IPS DF 4.7 (cell line): ENCODE measurements at regions not wholly inside any gene's neighbourhood (a gene's known extent, or its start where the extent isn't known, plus 50 kb on each side); places are given as distances from the start of the nearest gene placed in this dataset.
"Not testable (repeated sequence)": the region's sequence is repeated elsewhere in the genome, so short reads cannot be mapped to it uniquely, and the experiment has no call there.

Source experiments
- DNase-seq: peaks from one replicate; pipeline ENCODE4 v3.0.0-alpha.2; 2013; ENCODE audit warnings: low spot score; ENCODE audit errors: extremely low read depth

GRCh38 chr1:99535470-99536164 is 110.3 kb upstream of the PALMD start:
- no peak for DNase-seq

GRCh38 chr1:99537886-99538617 is 107.9 kb upstream of the PALMD start:
- no peak for DNase-seq

DNA sequence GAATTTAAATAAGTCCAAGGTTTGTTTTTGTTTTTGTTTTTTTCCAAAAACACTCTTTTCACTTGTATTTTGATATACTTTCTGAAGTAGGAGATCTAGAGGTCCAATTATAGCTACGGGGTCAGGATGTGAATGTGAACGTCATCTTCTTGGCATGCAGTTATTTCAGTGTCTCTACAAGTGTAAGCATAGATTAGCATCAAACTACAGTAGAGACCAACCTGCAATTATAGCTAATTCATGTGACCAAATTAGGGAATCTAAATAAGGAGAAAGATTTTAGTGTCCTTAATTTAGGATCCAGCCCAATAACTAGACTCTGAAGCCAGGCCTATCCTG is 107.3 kb upstream of the PALMD start:
- DNase-seq = no peak

GRCh38 chr1:99539131-99539530 is 106.8 kb upstream of the PALMD start:
- no peak for DNase-seq

DNA sequence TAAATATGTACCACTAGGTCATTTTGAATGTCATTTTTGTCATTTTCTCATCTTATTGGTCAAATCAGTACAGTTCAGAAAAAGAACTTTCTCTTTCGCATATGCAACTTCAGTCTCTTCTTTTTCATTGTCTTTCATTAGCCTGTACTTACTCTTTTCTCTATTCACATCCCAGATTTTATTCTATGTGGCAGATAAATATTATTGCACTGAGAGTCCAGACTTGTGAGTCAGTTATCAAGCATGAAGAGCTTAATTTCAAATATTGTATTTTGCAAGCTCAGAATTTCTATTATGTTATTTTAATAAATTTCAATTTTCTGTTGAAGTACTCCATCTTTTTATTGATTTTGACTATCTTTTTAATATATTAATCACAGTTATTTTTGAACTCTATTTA is 105.2 kb upstream of the PALMD start:
- DNase-seq = no peak

GRCh38 chr1:99544328-99544727 is 101.6 kb upstream of the PALMD start:
- DNase-seq = no peak

DNA sequence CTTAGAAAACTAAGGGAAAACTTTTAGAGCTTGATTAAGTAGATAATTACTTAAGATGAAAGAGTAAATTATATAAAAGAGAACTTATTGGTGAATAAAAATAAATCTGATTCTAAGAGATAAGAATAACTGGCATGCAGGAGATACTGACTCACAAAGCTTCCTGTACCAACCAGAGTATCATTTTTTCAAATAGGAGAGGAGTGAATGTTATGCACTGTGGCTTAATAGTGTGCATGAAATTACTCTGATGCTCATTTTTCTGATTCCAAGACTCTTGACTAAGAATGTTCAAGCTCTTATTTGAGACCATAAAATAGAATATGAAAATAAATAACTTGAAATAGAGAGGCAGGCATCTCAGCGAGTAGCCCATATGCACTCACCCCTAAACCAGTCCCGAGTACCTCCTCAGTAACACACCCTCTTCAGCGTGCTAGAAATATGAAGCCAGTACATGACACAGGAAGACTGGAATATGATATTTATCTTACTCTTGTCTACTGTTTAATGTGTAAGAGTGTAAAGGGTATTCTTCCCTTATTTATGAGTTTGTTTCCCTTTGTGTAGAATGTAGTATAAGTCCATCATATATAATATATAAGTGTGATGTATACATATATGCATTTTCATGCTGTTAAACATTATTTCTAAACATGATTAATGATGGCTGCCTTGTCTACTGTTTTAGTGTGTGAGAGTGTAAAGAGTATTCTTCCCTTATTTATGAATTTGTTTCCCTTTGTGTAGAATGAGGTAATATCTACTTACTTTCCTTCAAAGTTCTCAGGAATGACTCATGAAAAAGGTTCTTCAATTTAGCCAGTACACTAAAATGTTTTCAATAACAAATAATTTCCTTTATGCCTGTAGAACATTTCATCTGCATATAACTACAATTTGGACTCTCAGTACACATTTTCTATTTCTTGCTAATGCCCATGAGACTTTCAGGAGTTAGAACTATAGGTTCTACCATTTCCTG is 99.2 kb upstream of the PALMD start:
- no peak for DNase-seq

DNA sequence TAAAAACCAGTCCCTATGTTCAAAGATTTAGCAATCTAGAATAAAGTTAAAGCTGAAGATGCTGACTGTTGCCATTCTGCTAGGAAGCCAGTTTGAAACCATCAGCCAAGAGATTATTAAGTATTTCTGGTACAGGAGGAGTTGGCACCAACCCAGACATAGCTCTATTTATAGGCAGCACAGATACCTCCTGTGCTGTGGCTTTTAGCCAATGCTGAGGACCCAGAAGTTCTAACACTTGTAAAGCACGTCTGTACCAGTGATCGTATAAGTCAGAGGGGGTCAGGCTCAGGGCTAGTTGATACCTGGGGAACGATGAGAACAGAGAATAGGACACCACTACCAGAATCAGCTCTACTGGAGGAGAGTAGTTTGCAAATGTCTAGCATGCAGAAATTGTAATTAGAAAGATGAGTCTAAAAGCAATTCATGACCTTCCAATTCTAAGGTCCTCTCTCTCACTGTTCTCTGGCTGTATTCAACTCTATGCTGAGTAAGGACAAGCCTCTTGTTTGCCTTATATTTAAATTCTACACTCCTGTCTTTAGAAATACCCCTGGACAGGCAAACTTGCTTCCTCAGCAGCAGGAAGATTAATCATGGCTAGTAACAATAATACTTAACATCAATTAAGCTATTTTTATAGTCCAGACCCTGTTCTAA is 96.8 kb upstream of the PALMD start:
- no peak for DNase-seq

DNA sequence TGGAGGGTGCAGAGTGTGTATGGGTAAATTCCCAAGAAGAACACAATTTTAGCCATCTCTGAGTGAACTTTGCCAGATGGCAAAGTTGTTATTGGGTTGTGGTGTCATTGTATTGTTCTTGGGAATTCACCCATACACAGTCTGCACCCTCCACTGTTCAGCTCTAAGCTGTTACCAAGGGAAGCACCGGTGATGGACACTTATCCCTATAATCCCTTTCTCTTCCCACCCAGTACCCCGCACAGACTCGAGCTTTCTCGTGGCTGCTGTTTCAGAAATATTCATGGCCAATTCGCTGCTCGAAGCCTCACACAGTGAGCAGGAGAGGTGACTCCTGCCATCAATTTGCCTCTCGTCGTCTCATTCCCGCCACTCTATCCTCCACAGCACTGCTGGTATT is 95.7 kb upstream of the PALMD start:
- no peak for DNase-seq

DNA sequence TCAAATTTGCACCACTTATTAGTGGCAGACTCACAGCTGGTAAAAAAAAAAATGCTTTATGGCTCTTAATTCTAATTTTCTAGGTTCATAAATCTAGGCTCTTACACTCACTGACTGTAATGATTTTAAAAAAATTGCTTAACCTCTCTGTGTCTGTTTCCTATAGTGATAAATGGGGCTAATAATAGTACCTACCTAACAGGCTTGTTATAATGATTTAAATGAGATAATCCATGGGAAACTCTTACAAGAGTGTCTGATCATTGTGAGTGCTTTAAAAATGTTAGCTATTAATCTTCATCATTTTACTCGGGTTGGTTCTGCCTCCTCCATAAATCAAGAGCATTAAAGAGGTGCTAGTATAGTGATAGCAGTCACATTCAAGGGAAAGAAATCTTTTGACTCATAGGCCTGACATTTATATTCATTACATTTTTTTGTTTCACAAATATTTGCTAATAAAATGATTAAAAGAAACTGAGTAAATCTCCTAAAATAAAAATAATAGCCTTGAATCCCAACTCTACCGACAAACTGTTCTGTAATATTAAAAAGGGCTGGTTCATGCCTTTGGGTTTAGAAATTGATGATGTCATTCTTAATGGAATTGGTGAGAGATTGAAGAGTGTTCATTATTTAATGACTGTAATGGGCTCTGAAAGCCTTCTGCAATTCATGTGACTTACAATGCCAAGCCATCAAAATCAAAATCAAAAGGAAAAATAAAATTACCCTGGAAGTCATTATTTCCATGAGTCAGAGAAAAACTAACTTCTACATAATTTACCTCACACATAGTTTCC is 93.9 kb upstream of the PALMD start:
- DNase-seq = no peak

- no peak for DNase-seq
Observed at GRCh38 chr1:99553301-99553700, 92.6 kb upstream of the PALMD start.

DNA sequence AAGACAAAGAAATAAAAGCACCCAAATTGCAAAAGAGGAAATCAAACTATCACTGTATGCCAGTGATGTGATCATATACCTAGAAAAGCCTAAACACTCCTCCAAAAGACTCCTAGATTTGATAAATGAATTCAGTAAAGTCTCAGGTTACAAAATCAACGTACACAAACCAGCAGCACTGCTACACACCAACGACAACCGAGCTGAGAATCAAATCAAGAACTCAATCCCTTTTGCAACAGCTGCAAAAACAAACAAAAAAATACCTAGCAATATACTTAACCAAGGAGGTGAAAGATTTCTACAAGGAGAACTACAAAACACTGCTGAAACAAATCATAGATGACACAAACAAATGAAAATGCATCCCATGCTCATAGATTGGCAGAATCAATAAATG is 92.1 kb upstream of the PALMD start:
- not testable (repeated sequence) for DNase-seq

DNA sequence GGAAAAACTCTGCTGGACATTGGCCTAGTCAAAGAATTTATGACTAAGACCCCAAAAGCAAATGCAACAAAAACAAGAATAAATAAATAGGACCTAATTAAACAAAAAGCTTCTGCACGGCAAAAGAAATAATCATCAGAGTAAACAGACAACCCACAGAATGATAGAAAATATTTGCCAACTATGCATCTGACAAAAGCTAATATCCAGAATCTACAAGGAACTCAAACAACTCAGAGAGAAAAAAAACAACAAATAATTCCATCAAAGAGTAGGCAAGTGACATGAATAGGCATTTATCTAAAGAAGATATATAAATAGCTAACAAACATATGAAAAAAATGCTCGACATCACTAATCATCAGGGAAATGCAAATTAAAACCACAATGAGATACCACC is 91.2 kb upstream of the PALMD start:
- DNase-seq = no peak

DNA sequence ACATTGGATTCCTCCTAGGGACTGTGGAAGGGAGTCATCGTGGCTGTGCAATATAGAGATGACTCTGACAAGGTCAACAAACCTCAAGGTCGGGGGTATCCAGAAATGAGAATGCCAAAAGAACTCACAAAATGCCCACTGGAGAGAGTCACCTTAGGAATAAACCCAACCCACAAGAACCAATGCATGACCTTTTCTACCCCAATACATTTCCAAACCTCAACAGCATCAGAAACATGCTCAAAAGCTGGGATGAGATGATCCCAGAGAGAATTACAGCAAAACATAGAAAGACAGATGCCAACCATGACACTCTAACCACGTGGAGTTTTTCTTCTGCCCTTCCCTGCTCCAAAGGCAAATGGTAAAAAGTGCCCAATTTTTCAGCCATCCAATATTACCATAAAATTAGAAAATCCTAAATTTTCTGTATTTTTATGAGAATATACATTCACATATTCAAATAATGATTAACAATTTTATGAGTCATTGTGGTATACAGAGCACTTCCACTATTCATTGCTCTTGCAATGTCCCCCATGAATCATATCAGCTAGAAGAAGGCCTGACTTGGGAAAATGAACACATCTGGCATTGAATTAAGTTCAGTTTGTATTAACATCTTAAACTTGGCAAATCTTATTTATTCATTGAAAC is 88.2 kb upstream of the PALMD start:
- DNase-seq = no peak

- no peak for DNase-seq
Observed at GRCh38 chr1:99559166-99559565, 86.7 kb upstream of the PALMD start.

GRCh38 chr1:99560207-99561040 is 85.5 kb upstream of the PALMD start:
- no peak for DNase-seq

- no peak for DNase-seq
Observed at GRCh38 chr1:99561952-99562351, 84.0 kb upstream of the PALMD start.

DNA sequence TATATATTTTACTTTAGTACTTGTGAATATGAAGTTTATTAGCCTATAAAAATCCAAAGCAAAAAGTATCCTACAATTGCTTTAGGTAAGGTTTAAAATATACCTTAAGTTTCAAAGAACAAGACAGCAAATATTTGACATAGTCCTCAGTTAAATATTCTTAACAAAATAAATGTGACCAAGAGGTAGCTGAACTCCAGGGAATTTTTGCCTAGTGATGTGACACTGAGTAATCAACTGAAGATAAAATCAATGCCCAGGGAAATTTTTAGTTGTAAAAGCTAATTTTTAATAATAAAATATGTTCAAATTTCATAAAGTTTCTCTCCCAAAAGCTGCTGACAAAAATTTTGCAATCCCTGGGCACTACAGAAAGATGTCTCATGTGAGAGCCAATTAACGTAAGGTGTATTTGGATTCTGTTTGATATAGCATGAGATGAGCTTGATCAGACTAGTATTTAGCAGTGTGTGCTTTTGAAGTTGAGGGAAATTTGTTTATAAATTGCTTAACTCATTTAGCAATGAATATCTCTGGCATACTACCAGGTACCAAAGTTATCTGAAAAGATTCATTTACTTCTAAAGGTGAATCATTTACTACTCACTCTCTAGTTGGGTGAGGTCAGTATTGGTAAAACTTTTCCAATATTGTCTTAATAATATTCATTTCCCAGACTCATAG is 80.2 kb upstream of the PALMD start:
- DNase-seq = no peak
